Fibroblast of lung (primary cell): ENCODE measurements at regions not wholly inside any gene's neighbourhood (a gene's known extent, or its start where the extent isn't known, plus 50 kb on each side); places are given as distances from the start of the nearest gene placed in this dataset.

Source experiments
- CTCF ChIP-seq, 2 donors: IDR thresholded peaks in 1 of 2; conservative IDR thresholded peaks in 1 of 2; 1 replicate in 1 of 2; 2 replicates in 1 of 2; pipeline ENCODE4 v1.5.1; 2011 to 2012; ENCODE audit warnings: low read length in 2 of 2, control low read depth in 1 of 2, inconsistent platforms in 1 of 2, low read depth in 1 of 2, mild to moderate bottlenecking in 1 of 2
- EZH2 ChIP-seq: IDR thresholded peaks from 2 replicates; pipeline ENCODE4 v1.5.1; 2012; ENCODE audit warnings: low read length, control low read depth, mild to moderate bottlenecking; ENCODE audit errors: missing control alignments

GRCh38 chr15:53046153-53046790 is 256.1 kb upstream of the ONECUT1 start:
- TF ChIP-seq CTCF (conservative IDR thresholded peaks at IDR 0.05 in 1 of 2, IDR thresholded peaks at IDR 0.05 in 1 of 2; ENCODE audit: low read depth in 1 of 2, low read length in 2 of 2) (no peak), EZH2 (no peak)
